GM12891 (cell line): ENCODE measurements at regions not wholly inside any gene's neighbourhood (a gene's known extent, or its start where the extent isn't known, plus 50 kb on each side); places are given as distances from the start of the nearest gene placed in this dataset.
"Not testable (repeated sequence)": the region's sequence is repeated elsewhere in the genome, so short reads cannot be mapped to it uniquely, and the experiment has no call there.

Source experiments
- DNase-seq: peaks from one replicate; pipeline ENCODE4 v3.0.0; 2011; ENCODE audit warnings: low spot score; ENCODE audit not compliant: insufficient read length
- FAIRE-seq: peaks from 2 replicates; lab custom pipeline; 2011; peaks lifted over from hg19 to GRCh38; lab: Jason Lieb, UNC
- PAX5 ChIP-seq: IDR thresholded peaks from 2 replicates; pipeline ENCODE4 v1.6.1; 2011; ENCODE audit warnings: low read length, moderate library complexity, mild to moderate bottlenecking; ENCODE audit not compliant: insufficient read depth, severe bottlenecking
- POLR2A ChIP-seq: IDR thresholded peaks from 2 replicates; pipeline ENCODE4 v1.6.1; 2011; ENCODE audit warnings: low read depth, low read length, control low read depth
- POLR2AphosphoS5 ChIP-seq: IDR thresholded peaks from 2 replicates; pipeline ENCODE4 v1.6.1; 2011; ENCODE audit warnings: low read depth, low read length, control low read depth
- POU2F2 ChIP-seq: IDR thresholded peaks from 2 replicates; pipeline ENCODE4 v1.6.1; 2011; ENCODE audit warnings: low read depth, mild to moderate bottlenecking, control low read depth, low read length, moderate library complexity
- SPI1 ChIP-seq: IDR thresholded peaks from 2 replicates; pipeline ENCODE4 v1.6.1; 2011; ENCODE audit warnings: low read depth, low read length, control low read depth
- TAF1 ChIP-seq: IDR thresholded peaks from 2 replicates; pipeline ENCODE4 v1.6.1; 2011; ENCODE audit warnings: low read depth, low read length, control low read depth

DNA sequence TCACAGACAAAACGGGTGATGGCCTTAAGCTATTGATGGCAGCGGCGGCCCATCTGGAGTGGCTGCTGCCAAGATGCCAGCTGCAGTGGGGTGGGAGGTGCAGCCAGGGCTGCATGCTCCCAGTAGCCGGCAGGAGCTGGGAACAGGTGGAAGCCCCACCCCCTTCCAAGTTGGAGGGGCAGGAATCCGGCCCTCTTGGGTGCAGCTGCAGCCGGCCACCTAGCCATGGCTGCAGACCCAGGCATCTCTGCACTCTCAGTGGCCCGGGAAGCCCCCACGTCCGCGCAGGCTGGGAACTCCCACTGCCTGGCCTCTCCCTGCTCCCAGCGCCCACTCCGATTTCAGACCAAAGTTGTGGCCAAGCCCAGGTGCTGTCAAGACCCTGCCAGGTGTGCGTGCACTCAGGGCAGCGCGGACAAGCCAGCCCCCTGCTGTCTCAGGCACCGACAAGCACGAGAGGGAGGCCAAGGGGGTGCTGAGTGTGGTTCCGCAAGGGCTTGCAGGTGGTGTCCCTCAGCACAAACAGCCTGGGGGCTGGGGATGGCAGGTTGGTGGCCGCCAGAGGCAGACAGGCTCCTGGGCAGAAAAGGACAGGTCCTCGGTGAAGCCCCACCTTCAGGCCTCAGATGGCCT, 115.1 kb upstream of the TSLP start:
- no peak for DNase-seq
- no peak for TF ChIP-seq POU2F2
- TF ChIP-seq POLR2AphosphoS5, result no peak
- no peak for TF ChIP-seq PAX5
- no peak for TF ChIP-seq SPI1
- no peak for TF ChIP-seq TAF1
- no peak for TF ChIP-seq POLR2A
- FAIRE-seq, result no peak

DNA sequence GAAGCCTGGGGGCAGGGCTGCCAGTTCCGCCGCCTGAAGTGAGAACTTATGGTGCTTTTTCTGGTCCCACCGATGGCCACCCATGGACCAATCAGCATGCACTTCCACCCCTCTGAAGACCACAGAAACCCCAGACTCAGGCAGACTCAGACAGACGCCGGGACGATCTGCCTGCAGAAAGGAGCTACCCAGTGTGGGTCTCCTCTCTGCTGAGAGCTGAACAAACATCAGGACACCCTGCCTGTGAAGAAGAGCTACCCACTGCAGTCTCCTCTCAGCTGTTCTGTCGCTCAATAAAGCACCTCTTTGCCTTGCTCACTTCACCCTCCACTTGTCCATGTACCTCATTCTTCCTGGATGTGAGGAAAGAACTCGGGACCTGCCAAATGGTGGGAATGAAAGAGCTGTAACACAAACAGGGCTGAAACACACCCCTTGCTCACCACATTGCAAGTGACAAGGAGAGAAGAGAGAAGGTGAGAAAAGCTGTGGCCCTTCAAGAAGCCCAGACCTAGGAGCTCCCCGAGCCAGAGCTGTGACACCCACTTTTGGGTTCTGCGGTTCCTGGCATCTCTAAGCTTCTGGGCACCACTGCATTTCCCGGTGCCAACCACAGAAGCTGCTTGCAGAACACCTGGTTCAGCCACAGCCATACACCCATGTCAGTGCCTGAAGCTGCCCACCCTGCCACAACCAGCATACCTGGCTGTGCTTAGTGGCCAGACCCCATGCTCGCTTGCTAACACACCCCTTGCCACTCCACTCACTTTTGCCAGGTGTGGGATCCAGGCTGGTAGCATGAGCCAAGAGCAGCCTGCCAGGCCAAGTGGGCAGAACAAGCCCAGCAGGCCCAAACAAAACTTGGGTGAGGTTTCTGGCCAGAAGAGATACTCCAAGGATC, 114.3 kb upstream of the TSLP start:
- no peak for TF ChIP-seq POU2F2
- DNase-seq (no peak), FAIRE-seq (no peak)

DNA sequence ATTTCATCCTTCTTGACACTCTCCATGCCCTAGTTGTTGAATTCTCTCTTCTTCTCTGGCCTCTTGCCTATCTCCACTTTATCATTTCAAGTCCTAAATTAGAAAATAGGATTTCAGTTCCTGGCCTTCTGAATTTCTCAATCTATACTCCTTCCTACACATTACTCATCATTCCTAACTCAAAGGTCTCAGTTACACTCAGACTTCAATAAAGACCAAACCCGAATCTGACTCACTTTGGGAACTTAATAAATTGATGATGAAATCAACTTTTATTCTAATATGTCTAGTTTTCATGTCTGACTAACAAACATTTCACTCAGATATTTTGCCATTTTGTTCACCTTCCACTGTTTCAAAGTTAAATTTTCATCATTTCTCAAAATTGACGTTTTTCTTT, 113.6 kb upstream of the TSLP start:
- FAIRE-seq (no peak), DNase-seq (no peak)
- TF ChIP-seq TAF1, result no peak
- no peak for TF ChIP-seq PAX5
- no peak for TF ChIP-seq POU2F2
- no peak for TF ChIP-seq POLR2A
- TF ChIP-seq SPI1, result no peak
- TF ChIP-seq POLR2AphosphoS5, result no peak

DNA sequence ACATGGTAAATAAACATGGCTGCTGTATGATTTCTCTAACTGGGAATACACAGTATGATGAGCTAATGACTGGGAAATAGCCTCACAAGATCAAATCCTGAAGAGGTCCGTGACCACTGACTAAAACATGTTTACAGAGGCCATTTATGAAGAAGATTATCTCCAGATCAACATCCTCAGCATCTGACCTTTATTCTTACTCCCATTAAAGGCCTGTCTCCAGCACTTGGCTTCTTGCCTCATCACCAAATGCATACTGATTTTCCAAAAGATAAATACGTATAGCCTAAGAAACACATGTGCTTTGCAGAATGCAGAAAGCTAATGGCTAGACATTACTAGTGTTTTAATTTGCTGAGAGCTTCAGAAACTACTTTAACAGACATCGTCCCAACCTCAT, 108.0 kb upstream of the TSLP start:
- TF ChIP-seq POU2F2 (no peak), POLR2A (no peak), PAX5 (no peak), SPI1 (no peak), POLR2AphosphoS5 (no peak), TAF1 (no peak)
- DNase-seq (no peak), FAIRE-seq (no peak)

DNA sequence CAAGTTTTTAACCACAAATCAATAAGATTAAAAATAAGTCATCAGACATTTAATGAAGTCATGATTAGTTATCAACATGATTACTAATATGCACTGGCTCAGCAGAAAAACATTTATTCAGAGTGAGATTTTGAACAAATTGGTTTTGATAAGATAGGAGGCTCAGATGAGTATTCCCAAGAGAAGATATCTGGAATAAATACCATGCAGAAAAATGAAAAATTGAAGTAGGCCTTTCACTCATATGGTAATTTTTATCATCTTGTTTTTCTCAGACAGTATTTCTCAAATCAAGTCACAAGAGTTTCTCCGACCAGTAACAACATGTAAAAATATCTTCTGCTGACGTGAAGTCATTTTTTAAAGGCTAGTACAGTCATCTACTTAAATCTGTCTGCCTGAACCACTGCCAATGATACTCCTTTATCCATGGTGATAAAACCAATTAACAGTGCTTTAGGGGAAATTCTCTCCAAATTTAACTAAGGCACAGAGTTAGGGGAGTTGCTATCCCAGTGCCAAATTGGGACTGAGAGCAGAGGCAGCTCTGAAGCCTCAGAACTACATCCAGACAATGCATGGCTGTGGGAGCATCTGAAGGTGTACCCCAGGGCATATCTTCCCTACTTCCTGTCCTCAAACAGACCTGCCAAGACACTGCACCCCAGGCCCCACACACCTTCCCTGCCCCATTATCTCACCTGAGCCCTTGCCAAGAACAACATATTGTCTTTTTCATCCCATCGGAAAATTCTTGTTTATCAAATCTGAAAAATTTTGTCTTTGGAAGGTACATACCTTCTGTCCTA, 105.5 kb upstream of the TSLP start:
- DNase-seq (no peak), FAIRE-seq (no peak)
- TF ChIP-seq PAX5 (no peak), POU2F2 (no peak)

DNA sequence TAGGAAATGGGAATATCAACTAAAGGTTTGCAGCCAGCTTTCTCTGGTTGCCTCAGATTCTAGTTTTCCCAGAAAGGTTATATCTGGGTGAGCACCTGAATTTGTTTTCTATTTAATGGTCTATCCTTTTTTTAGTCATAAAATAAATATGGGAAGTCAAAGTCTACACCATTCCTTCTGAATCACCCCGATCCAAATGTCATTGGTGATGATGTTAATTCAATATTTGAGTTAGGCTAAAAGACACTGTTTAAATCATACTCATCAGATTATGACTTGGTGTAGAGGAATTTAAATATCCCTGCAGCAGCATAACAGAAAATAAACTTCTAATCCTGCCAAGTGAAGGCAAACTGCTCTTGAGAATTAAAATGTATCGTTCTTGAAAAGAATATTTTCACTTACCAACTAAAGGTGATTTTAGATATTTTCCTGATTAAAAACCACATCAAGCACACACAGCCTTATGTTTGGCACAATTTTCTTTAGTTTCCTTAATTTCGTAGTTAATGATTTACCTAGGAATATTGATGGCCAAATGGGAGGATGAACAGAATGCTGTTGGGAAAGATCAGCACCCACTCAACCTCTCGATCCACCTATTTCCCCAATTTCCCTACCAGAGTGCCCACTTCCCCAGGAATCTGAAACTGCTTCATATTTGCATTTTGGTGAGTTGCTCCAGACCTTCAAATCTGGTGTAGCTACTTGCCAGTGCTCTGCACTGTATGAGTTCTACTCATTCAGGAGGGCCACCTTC, 103.1 kb upstream of the TSLP start:
- DNase-seq, result no peak
- no peak for FAIRE-seq
- TF ChIP-seq SPI1, result no peak
- TF ChIP-seq POLR2A, result no peak

DNA sequence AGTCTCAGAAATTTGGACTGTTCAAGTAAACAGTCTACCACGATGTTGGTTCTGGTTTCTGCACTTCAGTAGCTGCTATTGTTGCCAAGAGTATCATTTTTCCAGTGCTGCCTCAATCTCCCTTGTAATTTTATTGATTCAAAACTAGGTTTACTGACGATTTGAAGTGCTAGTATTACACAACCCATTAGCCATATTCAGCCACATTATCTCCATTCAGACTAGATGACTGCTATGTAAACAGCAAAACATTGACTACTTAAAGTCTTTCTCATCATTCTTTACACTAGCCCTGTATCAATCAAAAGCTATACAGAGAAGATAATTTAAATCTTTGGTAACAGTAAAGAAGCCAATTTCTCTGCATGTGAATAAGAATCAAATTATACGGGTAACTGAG, 102.0 kb upstream of the TSLP start:
- FAIRE-seq, result no peak
- no peak for DNase-seq
- TF ChIP-seq TAF1, result no peak
- TF ChIP-seq PAX5, result no peak
- no peak for TF ChIP-seq POLR2A
- no peak for TF ChIP-seq SPI1
- TF ChIP-seq POU2F2, result no peak
- no peak for TF ChIP-seq POLR2AphosphoS5

DNA sequence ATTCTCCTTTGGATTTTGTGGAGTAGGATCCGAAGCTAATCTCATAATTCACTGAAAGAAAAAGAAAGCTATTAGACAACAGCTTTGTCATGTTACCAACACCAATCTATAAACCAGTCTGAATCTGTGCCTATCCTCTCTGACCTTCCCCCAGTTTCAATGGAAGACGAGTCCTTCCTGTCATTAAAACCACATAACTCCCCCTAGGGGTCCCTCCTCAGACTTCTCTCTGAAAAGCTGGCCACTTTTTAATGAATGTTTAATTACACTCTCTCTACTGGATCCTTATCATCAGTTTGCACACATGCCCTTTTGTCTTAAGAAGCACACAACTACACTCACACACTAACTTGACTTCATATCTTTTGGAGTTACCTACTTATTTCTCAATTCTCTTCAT, 98.0 kb upstream of the TSLP start:
- FAIRE-seq (no peak), DNase-seq (no peak)
- TF ChIP-seq PAX5 (no peak), POU2F2 (no peak), TAF1 (no peak), POLR2A (no peak), POLR2AphosphoS5 (no peak), SPI1 (no peak)

DNA sequence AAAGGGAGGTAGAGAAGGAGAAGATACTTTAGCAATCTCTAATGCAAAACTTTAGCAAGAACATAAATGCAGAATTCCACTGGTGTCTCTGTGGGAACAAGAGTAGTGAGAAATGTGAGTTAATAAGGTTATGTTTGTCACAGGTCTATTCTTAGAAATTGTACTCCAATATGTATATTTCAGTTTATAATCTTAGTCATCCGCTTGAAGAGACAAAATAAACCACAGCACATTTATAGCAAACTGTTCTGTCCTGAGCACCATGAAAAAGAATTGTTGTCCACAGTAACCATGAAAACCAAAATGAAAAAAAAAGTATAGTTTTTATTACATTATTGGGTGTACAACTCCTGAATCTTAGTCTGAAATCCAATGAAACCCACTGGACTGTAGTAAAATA, 93.6 kb upstream of the TSLP start:
- FAIRE-seq, result no peak

DNA sequence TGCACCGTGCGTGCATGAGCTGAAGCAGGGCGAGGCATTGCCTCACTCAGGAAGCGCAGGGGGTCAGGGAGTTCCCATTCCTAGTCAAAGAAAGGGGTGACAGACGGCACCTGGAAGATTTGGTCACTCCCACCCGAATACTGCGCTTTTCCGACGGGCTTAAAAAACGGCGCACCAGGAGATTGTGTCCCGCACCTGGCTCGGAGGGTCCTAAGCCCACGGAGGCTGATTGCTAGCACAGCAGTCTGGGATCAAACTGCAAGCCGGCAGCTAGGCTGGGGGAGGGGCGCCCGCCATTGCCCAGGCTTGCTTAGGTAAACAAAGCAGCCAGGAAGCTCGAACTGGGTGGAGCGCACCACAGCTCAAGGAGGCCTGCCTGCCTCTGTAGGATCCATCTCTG, 85.6 kb upstream of the TSLP start:
- DNase-seq, FAIRE-seq: not testable (repeated sequence)

More for the DNA sequence above, 93.6 kb upstream of the TSLP start:
- TF ChIP-seq TAF1, result no peak
- no peak for TF ChIP-seq POLR2A
- no peak for TF ChIP-seq POU2F2
- TF ChIP-seq PAX5, result no peak
- TF ChIP-seq POLR2AphosphoS5, result no peak
- TF ChIP-seq SPI1, result no peak
- DNase-seq, result no peak

DNA sequence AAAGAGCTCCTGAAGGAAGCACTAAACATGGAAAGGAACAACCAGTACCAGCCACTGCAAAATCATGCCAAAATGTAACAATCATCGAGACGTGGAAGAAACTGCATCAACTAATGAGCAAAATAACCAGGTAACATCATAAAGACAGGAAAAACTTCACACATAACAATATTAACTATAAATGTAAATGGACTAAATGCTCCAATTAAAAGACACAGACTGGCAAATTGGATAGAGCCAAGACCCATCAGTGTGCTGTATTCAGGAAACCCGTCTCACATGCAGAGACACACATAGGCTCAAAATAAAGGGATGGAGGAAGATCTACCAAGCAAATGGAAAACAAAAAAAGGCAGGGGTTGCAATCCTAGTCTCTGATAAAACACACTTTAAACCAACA, 83.9 kb upstream of the TSLP start:
- DNase-seq, FAIRE-seq: not testable (repeated sequence)
